Liver (tissue), 8 donors: ENCODE measurements at regions not wholly inside any gene's neighbourhood (a gene's known extent, or its start where the extent isn't known, plus 50 kb on each side); places are given as distances from the start of the nearest gene placed in this dataset.

Experiments
- DNase-seq: peaks from one replicate; pipeline ENCODE4 v3.0.0-alpha.2; 2017; ENCODE audit warnings: low spot score
- H3K27ac ChIP-seq, 2 donors: one replicate each; pipeline ENCODE4 v1.7.0; 2013; ENCODE audit warnings: inconsistent platforms in 2 of 2, low read length in 2 of 2, control low read depth in 1 of 2, low read depth in 1 of 2, mild to moderate bottlenecking in 1 of 2
- H3K27me3 ChIP-seq, 4 donors: one replicate each; pipeline versions ENCODE4 v1.6.1 to v1.7.0; 2013; ENCODE audit warnings: low read length in 3 of 4, inconsistent platforms in 1 of 4, mild to moderate bottlenecking in 1 of 4, moderate library complexity in 1 of 4; ENCODE audit not compliant: control insufficient read depth in 4 of 4, insufficient read depth in 4 of 4
- H3K36me3 ChIP-seq, 4 donors: one replicate each; pipeline versions ENCODE4 v1.6.1 to v1.7.0; 2013; ENCODE audit warnings: low read length in 3 of 4, mild to moderate bottlenecking in 3 of 4, low read depth in 1 of 4, moderate library complexity in 1 of 4; ENCODE audit not compliant: control insufficient read depth in 4 of 4, insufficient read depth in 3 of 4
- H3K4me1 ChIP-seq, 4 donors: one replicate each; pipeline versions ENCODE4 v1.6.1 to v1.7.0; 2013; ENCODE audit warnings: low read length in 3 of 4, mild to moderate bottlenecking in 3 of 4, moderate library complexity in 1 of 4; ENCODE audit not compliant: control insufficient read depth in 4 of 4, insufficient read depth in 4 of 4
- H3K4me3 ChIP-seq, 3 donors: one replicate each; pipeline versions ENCODE4 v1.6.1 to v1.7.0; 2013; ENCODE audit warnings: low read length in 3 of 3, control low read depth in 1 of 3, low read depth in 1 of 3, mild to moderate bottlenecking in 1 of 3
- H3K9ac ChIP-seq, 2 donors: one replicate each; pipeline ENCODE4 v1.7.0; 2013; ENCODE audit warnings: low read length in 2 of 2, mild to moderate bottlenecking in 2 of 2, moderate library complexity in 2 of 2, control low read depth in 1 of 2, low read depth in 1 of 2
- H3K9me3 ChIP-seq, 4 donors: one replicate each; pipeline versions ENCODE4 v1.6.1 to v1.7.0; 2013; ENCODE audit warnings: low read length in 3 of 4; ENCODE audit not compliant: control insufficient read depth in 4 of 4
- EGR1 ChIP-seq, 2 donors: IDR thresholded peaks; 2 replicates each; pipeline ENCODE4 v1.6.1; 2016 to 2018; ENCODE audit warnings: antibody characterized with exemption in 2 of 2, low read depth in 2 of 2
- FOXA1 ChIP-seq: IDR thresholded peaks from 2 replicates; pipeline ENCODE4 v1.6.1; 2016; ENCODE audit warnings: antibody characterized with exemption
- FOXA2 ChIP-seq: IDR thresholded peaks from 2 replicates; pipeline ENCODE4 v1.6.1; 2016; ENCODE audit warnings: antibody characterized with exemption
- GABPA ChIP-seq, 2 donors: IDR thresholded peaks in 1 of 2; conservative IDR thresholded peaks in 1 of 2; 2 replicates each; pipeline ENCODE4 v1.6.1; 2016; ENCODE audit warnings: antibody characterized with exemption in 2 of 2, mild to moderate bottlenecking in 1 of 2, moderate library complexity in 1 of 2
- HNF4A ChIP-seq, 2 donors: conservative IDR thresholded peaks; 2 replicates each; pipeline ENCODE4 v1.6.1; 2016; ENCODE audit warnings: antibody characterized with exemption in 2 of 2, mild to moderate bottlenecking in 2 of 2
- HNF4G ChIP-seq: IDR thresholded peaks from 2 replicates; pipeline ENCODE4 v1.6.1; 2016; ENCODE audit warnings: antibody characterized with exemption
- JUND ChIP-seq, 2 donors: IDR thresholded peaks; 2 replicates each; pipeline ENCODE4 v1.6.1; 2016; ENCODE audit warnings: antibody characterized with exemption in 2 of 2
- NR2F2 ChIP-seq: IDR thresholded peaks from 2 replicates; pipeline ENCODE4 v1.6.1; 2016; ENCODE audit warnings: antibody characterized with exemption
- RAD21 ChIP-seq, 2 donors: IDR thresholded peaks; 2 replicates each; pipeline ENCODE4 v1.6.1; 2016; ENCODE audit warnings: antibody characterized with exemption in 2 of 2, mild to moderate bottlenecking in 2 of 2
- RXRA ChIP-seq, 2 donors: IDR thresholded peaks; 2 replicates each; pipeline ENCODE4 v1.6.1; 2017 to 2018; ENCODE audit warnings: antibody characterized with exemption in 2 of 2, mild to moderate bottlenecking in 1 of 2
- SP1 ChIP-seq: IDR thresholded peaks from 2 replicates; pipeline ENCODE4 v1.6.1; 2018; ENCODE audit warnings: antibody characterized with exemption, mild to moderate bottlenecking
- TAF1 ChIP-seq: conservative IDR thresholded peaks from 2 replicates; pipeline ENCODE4 v1.6.1; 2016; ENCODE audit warnings: antibody characterized with exemption, mild to moderate bottlenecking
- YY1 ChIP-seq: IDR thresholded peaks from 2 replicates; pipeline ENCODE4 v1.6.1; 2016; ENCODE audit warnings: antibody characterized with exemption, mild to moderate bottlenecking
- WGBS: extraction: QIAGEN DNeasy Blood & Tissue Kit; methylation state at CpG from one replicate; pipeline ENCODE4 v1.1.7; 2013; 5-methylcytosine and 5-hydroxymethylcytosine counted together
- TF ChIP-seq, protein P1 (sequence below): IDR thresholded peaks from 2 replicates; pipeline ENCODE4 v1.6.1; 2016; ENCODE audit warnings: antibody characterized with exemption
- TF ChIP-seq, protein P2 (sequence below): IDR thresholded peaks from 2 replicates; pipeline ENCODE4 v1.6.1; 2016; ENCODE audit warnings: antibody characterized with exemption, mild to moderate bottlenecking
- TF ChIP-seq, protein P3 (sequence below): fragments of 150-350 bp; IDR thresholded peaks from 2 replicates; pipeline ENCODE4 v1.5.1; 2017; ENCODE audit warnings: improper control_type of control experiment, low read depth, low read length; ENCODE audit not compliant: missing input control
- TF ChIP-seq, protein P4 (sequence below): IDR thresholded peaks from 2 replicates; pipeline ENCODE4 v1.6.1; 2016; ENCODE audit warnings: antibody characterized with exemption
- TF ChIP-seq, protein P5 (sequence below): IDR thresholded peaks from 2 replicates; pipeline ENCODE4 v1.6.1; 2016; ENCODE audit warnings: antibody characterized with exemption
- donor health status: healthy.
- donor health status: healthy.
- donor health status: healthy.
- donor health status: healthy.
- donor health status: healthy.

DNA sequence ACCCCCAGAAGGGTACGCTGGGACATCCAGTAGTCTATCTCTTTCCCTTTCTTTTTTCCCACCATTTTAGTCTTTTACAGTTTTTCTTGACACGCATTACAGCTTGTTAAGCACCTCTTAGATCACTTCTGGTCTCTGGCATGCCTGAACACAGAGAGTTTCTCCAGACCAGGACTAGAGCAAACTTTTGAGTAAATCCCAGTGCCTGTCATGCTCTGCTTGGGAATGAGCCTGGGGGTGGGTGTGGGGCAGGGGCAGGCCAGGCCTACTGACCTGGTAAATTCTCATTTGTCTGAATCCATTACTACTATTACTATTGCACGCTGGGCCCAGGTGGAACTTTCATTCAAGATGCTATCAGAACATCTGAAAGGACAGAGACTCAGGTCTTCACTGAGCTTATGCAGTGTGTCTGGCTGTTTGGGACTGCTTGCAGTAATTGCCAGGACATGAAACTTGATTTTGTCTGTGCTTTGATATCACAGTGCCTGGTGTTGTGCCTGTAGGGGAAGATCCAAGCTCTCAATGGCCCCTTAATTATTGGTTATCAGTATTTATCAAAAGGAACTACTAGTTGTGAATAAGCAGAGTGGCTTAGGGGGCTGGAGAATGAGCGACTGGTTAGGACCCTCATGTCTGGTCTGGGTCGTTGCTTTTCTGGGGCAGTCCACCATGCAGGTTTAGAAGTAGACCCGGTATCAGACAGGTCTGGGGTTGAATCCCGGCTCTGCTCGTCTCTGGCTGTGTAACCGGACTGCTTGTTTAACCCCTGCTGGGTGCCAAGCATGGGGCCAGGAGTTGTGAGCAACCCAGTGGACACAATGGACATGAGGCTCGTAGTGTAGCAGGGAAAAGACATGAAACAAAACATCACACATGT is 196.1 kb upstream of the TLE3 start:
- H3K36me3 ChIP-seq: no peaks in the 10 kb centered on the region
- WGBS: 95% methylated on average over 10 of the region's 10 CpGs
- H3K9me3 ChIP-seq: no peaks in the 10 kb centered on the region
- no peak overlapping the region for H3K4me3 ChIP-seq
- TF ChIP-seq RAD21 (IDR thresholded peaks at IDR 0.05) (no peak), FOXA2 (no peak), JUND (IDR thresholded peaks at IDR 0.05) (no peak), TAF1 (no peak), YY1 (no peak), HNF4G (no peak), NR2F2 (no peak), GABPA (IDR thresholded peaks at IDR 0.05 in 1 of 2, conservative IDR thresholded peaks at IDR 0.05 in 1 of 2) (no peak), SP1 (no peak), RXRA (IDR thresholded peaks at IDR 0.05) (no peak), HNF4A (conservative IDR thresholded peaks at IDR 0.05) (no peak), FOXA1 (no peak), EGR1 (IDR thresholded peaks at IDR 0.05; ENCODE audit: low read depth in 2 of 2) (no peak)
- TF ChIP-seq, protein P1, sequence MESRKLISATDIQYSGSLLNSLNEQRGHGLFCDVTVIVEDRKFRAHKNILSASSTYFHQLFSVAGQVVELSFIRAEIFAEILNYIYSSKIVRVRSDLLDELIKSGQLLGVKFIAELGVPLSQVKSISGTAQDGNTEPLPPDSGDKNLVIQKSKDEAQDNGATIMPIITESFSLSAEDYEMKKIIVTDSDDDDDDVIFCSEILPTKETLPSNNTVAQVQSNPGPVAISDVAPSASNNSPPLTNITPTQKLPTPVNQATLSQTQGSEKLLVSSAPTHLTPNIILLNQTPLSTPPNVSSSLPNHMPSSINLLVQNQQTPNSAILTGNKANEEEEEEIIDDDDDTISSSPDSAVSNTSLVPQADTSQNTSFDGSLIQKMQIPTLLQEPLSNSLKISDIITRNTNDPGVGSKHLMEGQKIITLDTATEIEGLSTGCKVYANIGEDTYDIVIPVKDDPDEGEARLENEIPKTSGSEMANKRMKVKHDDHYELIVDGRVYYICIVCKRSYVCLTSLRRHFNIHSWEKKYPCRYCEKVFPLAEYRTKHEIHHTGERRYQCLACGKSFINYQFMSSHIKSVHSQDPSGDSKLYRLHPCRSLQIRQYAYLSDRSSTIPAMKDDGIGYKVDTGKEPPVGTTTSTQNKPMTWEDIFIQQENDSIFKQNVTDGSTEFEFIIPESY: no peak
- TF ChIP-seq, protein P2, sequence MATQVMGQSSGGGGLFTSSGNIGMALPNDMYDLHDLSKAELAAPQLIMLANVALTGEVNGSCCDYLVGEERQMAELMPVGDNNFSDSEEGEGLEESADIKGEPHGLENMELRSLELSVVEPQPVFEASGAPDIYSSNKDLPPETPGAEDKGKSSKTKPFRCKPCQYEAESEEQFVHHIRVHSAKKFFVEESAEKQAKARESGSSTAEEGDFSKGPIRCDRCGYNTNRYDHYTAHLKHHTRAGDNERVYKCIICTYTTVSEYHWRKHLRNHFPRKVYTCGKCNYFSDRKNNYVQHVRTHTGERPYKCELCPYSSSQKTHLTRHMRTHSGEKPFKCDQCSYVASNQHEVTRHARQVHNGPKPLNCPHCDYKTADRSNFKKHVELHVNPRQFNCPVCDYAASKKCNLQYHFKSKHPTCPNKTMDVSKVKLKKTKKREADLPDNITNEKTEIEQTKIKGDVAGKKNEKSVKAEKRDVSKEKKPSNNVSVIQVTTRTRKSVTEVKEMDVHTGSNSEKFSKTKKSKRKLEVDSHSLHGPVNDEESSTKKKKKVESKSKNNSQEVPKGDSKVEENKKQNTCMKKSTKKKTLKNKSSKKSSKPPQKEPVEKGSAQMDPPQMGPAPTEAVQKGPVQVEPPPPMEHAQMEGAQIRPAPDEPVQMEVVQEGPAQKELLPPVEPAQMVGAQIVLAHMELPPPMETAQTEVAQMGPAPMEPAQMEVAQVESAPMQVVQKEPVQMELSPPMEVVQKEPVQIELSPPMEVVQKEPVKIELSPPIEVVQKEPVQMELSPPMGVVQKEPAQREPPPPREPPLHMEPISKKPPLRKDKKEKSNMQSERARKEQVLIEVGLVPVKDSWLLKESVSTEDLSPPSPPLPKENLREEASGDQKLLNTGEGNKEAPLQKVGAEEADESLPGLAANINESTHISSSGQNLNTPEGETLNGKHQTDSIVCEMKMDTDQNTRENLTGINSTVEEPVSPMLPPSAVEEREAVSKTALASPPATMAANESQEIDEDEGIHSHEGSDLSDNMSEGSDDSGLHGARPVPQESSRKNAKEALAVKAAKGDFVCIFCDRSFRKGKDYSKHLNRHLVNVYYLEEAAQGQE: no peak
- TF ChIP-seq, protein P3, sequence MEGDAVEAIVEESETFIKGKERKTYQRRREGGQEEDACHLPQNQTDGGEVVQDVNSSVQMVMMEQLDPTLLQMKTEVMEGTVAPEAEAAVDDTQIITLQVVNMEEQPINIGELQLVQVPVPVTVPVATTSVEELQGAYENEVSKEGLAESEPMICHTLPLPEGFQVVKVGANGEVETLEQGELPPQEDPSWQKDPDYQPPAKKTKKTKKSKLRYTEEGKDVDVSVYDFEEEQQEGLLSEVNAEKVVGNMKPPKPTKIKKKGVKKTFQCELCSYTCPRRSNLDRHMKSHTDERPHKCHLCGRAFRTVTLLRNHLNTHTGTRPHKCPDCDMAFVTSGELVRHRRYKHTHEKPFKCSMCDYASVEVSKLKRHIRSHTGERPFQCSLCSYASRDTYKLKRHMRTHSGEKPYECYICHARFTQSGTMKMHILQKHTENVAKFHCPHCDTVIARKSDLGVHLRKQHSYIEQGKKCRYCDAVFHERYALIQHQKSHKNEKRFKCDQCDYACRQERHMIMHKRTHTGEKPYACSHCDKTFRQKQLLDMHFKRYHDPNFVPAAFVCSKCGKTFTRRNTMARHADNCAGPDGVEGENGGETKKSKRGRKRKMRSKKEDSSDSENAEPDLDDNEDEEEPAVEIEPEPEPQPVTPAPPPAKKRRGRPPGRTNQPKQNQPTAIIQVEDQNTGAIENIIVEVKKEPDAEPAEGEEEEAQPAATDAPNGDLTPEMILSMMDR: no peak
- TF ChIP-seq, protein P4, sequence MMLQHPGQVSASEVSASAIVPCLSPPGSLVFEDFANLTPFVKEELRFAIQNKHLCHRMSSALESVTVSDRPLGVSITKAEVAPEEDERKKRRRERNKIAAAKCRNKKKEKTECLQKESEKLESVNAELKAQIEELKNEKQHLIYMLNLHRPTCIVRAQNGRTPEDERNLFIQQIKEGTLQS: no peak
- TF ChIP-seq, protein P5, sequence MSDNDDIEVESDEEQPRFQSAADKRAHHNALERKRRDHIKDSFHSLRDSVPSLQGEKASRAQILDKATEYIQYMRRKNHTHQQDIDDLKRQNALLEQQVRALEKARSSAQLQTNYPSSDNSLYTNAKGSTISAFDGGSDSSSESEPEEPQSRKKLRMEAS: no peak
- no peak for DNase-seq
- H3K4me1 ChIP-seq: peaks cover 0 to 4% (median 0%) of the 10 kb centered on the region in 4 donors
- H3K9ac ChIP-seq: no peak overlapping the region
- no peaks in the 10 kb centered on the region for H3K27me3 ChIP-seq
- H3K27ac ChIP-seq: no peak overlapping the region
